ENCODE measurements at regions not wholly inside any gene's neighbourhood (a gene's known extent, or its start where the extent isn't known, plus 50 kb on each side); places are given as distances from the start of the nearest gene placed in this dataset.

GRCh38 chr11:69974528-69974927 lies 103.6 kb upstream of the ANO1 start:
- ChIA-PET CTCF (no interaction called here), POLR2A (no interaction called here)
- no peak overlapping the region for H3K27ac ChIP-seq (ENCODE audit: low read depth, low read length)
- no peaks in the 10 kb centered on the region; the same call in 1 of the 2 replicates for H3K9me3 ChIP-seq (ENCODE audit: control insufficient read depth, insufficient read depth, low read length)
- TF ChIP-seq, protein P1, sequence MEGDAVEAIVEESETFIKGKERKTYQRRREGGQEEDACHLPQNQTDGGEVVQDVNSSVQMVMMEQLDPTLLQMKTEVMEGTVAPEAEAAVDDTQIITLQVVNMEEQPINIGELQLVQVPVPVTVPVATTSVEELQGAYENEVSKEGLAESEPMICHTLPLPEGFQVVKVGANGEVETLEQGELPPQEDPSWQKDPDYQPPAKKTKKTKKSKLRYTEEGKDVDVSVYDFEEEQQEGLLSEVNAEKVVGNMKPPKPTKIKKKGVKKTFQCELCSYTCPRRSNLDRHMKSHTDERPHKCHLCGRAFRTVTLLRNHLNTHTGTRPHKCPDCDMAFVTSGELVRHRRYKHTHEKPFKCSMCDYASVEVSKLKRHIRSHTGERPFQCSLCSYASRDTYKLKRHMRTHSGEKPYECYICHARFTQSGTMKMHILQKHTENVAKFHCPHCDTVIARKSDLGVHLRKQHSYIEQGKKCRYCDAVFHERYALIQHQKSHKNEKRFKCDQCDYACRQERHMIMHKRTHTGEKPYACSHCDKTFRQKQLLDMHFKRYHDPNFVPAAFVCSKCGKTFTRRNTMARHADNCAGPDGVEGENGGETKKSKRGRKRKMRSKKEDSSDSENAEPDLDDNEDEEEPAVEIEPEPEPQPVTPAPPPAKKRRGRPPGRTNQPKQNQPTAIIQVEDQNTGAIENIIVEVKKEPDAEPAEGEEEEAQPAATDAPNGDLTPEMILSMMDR (IDR thresholded peaks at IDR 0.05; ENCODE audit: low read depth, low read length) = no peak
- no peak for DNase-seq (ENCODE audit: low read depth, low spot score)
- peaks cover 6% of the 10 kb centered on the region for H3K27me3 ChIP-seq (ENCODE audit: control insufficient read depth, insufficient read depth, low read length)
- no peak overlapping the region for H3K4me3 ChIP-seq (ENCODE audit: low read depth, low read length)

DNA sequence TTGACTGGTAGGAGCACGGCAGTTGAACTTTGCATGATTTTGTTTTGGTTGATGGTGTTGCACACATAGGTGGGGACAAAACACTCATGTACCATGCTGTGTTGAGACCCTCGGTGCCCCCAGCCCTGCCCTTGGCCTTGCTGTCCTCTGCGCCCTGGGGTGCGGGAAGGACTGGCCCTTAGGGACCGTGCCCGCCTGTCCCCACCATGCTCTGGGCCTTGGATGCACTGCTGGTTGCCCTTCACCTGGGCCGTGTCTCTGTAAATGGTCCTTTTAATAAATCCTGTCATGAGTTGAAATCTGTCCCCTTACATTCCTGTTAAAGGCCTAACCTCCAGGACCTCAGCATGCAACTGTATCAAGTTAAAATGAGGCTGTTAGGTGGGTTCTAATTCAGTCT lies 102.3 kb upstream of the ANO1 start:
- Histone ChIP-seq H3K27ac (ENCODE audit: low read depth, low read length) (no peak overlapping the region), H3K9me3 (ENCODE audit: control insufficient read depth, insufficient read depth, low read length) (no peaks in the 10 kb centered on the region; the same call in 1 of the 2 replicates), H3K27me3 (ENCODE audit: control insufficient read depth, insufficient read depth, low read length) (peaks cover 6% of the 10 kb centered on the region), H3K4me3 (ENCODE audit: low read depth, low read length) (no peak overlapping the region)
- no peak for DNase-seq (ENCODE audit: low read depth, low spot score)
- POLR2A ChIA-PET = no interaction called here
- TF ChIP-seq, protein P1 (IDR thresholded peaks at IDR 0.05; ENCODE audit: low read depth, low read length) = no peak
- CTCF ChIA-PET = no interaction called here

DNA sequence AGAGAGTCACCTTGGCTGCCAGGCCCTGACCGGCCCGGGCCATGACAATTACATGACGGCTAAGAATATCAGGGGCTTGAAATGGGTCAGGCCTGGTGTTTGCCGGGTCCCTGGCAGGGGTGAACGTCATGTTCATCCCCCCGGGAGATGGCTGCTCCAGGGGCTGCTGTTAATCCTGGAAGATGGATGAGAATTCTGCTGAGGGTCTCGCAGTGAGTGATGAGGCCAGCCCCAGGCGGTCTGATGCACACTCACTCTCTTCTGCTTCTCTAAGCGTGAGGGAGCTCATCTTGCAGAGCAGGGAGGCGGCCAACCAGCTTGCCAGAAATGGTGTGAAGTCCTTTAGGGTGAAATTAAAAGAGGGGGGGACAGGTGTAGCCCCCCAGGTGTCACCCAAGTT lies 101.3 kb upstream of the ANO1 start:
- no peak overlapping the region for H3K4me3 ChIP-seq (ENCODE audit: low read depth, low read length)
- ChIA-PET POLR2A (no interaction called here), CTCF (no interaction called here)
- no peak for DNase-seq (ENCODE audit: low read depth, low spot score)
- peaks cover 2% of the 10 kb centered on the region; the same call in 1 of the 2 replicates for H3K9me3 ChIP-seq (ENCODE audit: control insufficient read depth, insufficient read depth, low read length)
- no peak overlapping the region for H3K27ac ChIP-seq (ENCODE audit: low read depth, low read length)
- peaks cover 9% of the 10 kb centered on the region for H3K27me3 ChIP-seq (ENCODE audit: control insufficient read depth, insufficient read depth, low read length)
- TF ChIP-seq, protein P1 (IDR thresholded peaks at IDR 0.05; ENCODE audit: low read depth, low read length) = no peak

DNA sequence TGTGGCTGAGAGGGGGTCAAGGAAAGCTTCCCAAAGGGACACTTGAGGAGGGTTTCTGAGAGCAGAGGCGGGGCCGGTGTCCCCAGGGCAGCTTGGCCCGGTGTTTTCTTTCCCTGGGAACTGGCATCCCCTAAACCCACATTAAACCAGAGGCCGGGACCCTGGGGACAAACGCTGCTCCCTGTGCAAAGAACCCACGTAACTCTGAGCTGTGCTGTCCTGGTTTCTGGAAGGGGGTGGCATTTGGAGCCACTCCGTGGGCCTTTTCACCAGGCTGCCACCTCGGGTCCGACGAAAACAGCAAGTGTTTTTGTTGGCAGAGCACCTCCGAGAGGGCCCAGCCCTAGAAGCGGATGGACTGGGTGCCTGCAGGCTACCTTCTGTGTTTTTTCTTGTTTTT lies 100.2 kb upstream of the ANO1 start:
- no peak for DNase-seq (ENCODE audit: low read depth, low spot score)
- no peak overlapping the region for H3K4me3 ChIP-seq (ENCODE audit: low read depth, low read length)
- TF ChIP-seq, protein P1 (IDR thresholded peaks at IDR 0.05; ENCODE audit: low read depth, low read length) = no peak
- H3K9me3 ChIP-seq (ENCODE audit: control insufficient read depth, insufficient read depth, low read length) = peaks cover 2% of the 10 kb centered on the region; the same call in 1 of the 2 replicates
- ChIA-PET POLR2A (no interaction called here), CTCF (no interaction called here)
- H3K27ac ChIP-seq (ENCODE audit: low read depth, low read length) = no peak overlapping the region
- H3K27me3 ChIP-seq (ENCODE audit: control insufficient read depth, insufficient read depth, low read length) = peaks cover 9% of the 10 kb centered on the region

DNA sequence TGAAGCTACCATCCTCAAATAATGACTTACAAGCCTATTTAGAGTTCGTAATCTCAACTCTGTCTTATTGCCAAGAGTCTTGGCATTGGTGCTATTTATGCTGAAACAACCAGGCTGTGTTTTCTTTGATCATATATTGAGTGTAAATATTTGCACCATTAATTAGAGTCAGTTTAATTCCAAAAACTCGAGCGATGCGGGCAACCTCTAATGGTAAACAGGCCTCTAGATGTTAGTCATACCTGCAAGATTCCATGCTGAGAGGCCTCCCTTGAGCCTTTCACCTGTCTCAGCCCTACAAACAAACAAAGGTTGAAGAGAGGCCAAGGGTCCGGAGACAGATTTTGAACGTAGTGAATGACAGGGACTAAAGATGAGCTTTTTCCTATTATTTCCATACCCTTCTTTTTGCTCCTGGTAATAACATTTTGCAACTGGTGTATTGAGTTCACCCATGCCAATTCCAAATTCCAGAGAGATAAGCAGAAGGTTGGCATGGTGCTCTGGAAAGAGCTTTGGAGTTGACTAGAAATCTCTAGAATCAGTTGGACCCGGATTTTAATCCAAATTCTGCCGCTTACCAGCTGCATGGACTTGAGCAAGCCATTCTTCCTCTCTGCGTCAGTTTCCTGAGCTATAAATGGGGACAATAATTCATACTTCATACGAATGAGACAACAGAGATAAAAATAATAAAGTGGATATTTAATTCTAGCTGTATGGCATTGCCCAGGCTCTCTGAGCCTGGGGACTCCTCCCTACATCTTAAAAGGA lies 99.1 kb upstream of the ANO1 start:
- Histone ChIP-seq H3K9me3 (ENCODE audit: control insufficient read depth, insufficient read depth, low read length) (peaks cover 2% of the 10 kb centered on the region; the same call in 1 of the 2 replicates), H3K4me3 (ENCODE audit: low read depth, low read length) (no peak overlapping the region), H3K27ac (ENCODE audit: low read depth, low read length) (no peak overlapping the region), H3K27me3 (ENCODE audit: control insufficient read depth, insufficient read depth, low read length) (peaks cover 9% of the 10 kb centered on the region)
- TF ChIP-seq, protein P1 (IDR thresholded peaks at IDR 0.05; ENCODE audit: low read depth, low read length) = no peak
- DNase-seq (ENCODE audit: low read depth, low spot score) = no peak
- POLR2A ChIA-PET = no interaction called here
- CTCF ChIA-PET = interaction anchor here (0.5 kb wide), 1 partner anchor 1374 kb away, joined by 9 read pairs; no protein-coding TSS in a partner anchor

Data from AG04450 (cell line).